Endodermal cell (in vitro differentiated cells): ENCODE measurements at regions not wholly inside any gene's neighbourhood (a gene's known extent, or its start where the extent isn't known, plus 50 kb on each side); places are given as distances from the start of the nearest gene placed in this dataset.

ENCODE experiments used
- DNase-seq: peaks from one replicate; pipeline ENCODE4 v3.0.0-alpha.2; 2017
- H3K27ac ChIP-seq: 2 replicates; pipeline ENCODE4 v1.5.1; 2013; ENCODE audit warnings: mild to moderate bottlenecking, low read depth, low read length, moderate library complexity
- H3K27me3 ChIP-seq: 2 replicates; pipeline ENCODE4 v1.6.1; 2013; ENCODE audit warnings: mild to moderate bottlenecking, low read length, moderate library complexity; ENCODE audit not compliant: insufficient read depth, control insufficient read depth, poor library complexity, severe bottlenecking
- H3K36me3 ChIP-seq: 2 replicates; pipeline ENCODE4 v1.7.0; 2013; ENCODE audit warnings: mild to moderate bottlenecking, low read length, moderate library complexity; ENCODE audit not compliant: control insufficient read depth, insufficient read depth
- H3K4me1 ChIP-seq: one replicate; pipeline ENCODE4 v1.7.0; 2013; ENCODE audit warnings: low read length; ENCODE audit not compliant: control insufficient read depth, insufficient read depth
- H3K4me3 ChIP-seq: 2 replicates; pipeline ENCODE4 v1.5.1; 2013; ENCODE audit warnings: mild to moderate bottlenecking, low read length, moderate library complexity
- H3K9ac ChIP-seq: 2 replicates; pipeline ENCODE4 v1.6.1; 2013; ENCODE audit warnings: mild to moderate bottlenecking, low read length, moderate library complexity; ENCODE audit not compliant: poor library complexity, severe bottlenecking; ENCODE audit errors: extremely low read depth
- H3K9me3 ChIP-seq: 2 replicates; pipeline ENCODE4 v1.6.1; 2013; ENCODE audit warnings: mild to moderate bottlenecking, low read length, moderate library complexity; ENCODE audit not compliant: control insufficient read depth
- H3K27ac Mint-ChIP-seq: 2 replicates; pipeline ENCODE4 v1.8.0; 2020; ENCODE audit warnings: mixed read lengths
- H3K27me3 Mint-ChIP-seq: 2 replicates; pipeline ENCODE4 v1.8.0; 2021; ENCODE audit warnings: mild to moderate bottlenecking, mixed read lengths; ENCODE audit not compliant: insufficient read depth
- H3K36me3 Mint-ChIP-seq: 2 replicates; pipeline ENCODE4 v1.8.0; 2020; ENCODE audit warnings: low read depth, mixed read lengths
- H3K4me1 Mint-ChIP-seq: 2 replicates; pipeline ENCODE4 v1.8.0; 2020; ENCODE audit warnings: mixed read lengths
- H3K4me3 Mint-ChIP-seq: 2 replicates; pipeline ENCODE4 v1.8.0; 2020; ENCODE audit warnings: mild to moderate bottlenecking, moderate library complexity, mixed read lengths
- H3K9me3 Mint-ChIP-seq: 2 replicates; pipeline ENCODE4 v1.8.0; 2020; ENCODE audit warnings: mild to moderate bottlenecking, mixed read lengths
- CTCF ChIP-seq: fragments of 200-600 bp; sonication (generic); conservative IDR thresholded peaks from 2 replicates; pipeline ENCODE4 v1.5.0; 2021; ENCODE audit warnings: antibody characterized with exemption, mild to moderate bottlenecking
- WGBS, 2 experiments: methylation state at CpG; one replicate each; pipeline versions ENCODE4 v1.1.5 to v1.1.7; 2013; ENCODE audit warnings: missing lambda C conversion rate in 2 of 2, mixed read lengths in 1 of 2; ENCODE audit not compliant: insufficient coverage in 1 of 2, insufficient read length in 1 of 2; 5-methylcytosine and 5-hydroxymethylcytosine counted together

GRCh38 chr13:76720416-76720815 is 165.8 kb downstream of the KCTD12 start:
- DNase-seq, result no peak
- Mint-ChIP-seq H3K36me3 (no peaks in the 10 kb centered on the region), H3K27me3 (no peaks in the 10 kb centered on the region), H3K4me3 (no peak overlapping the region), H3K27ac (no peak overlapping the region), H3K9me3 (no peaks in the 10 kb centered on the region), H3K4me1 (peaks cover 17% of the 10 kb centered on the region)
- Histone ChIP-seq H3K27ac (no peak overlapping the region), H3K4me1 (peaks cover 2% of the 10 kb centered on the region), H3K36me3 (no peaks in the 10 kb centered on the region), H3K9me3 (no peaks in the 10 kb centered on the region), H3K9ac (no peak overlapping the region), H3K27me3 (no peaks in the 10 kb centered on the region), H3K4me3 (no peak overlapping the region)
- 88 to 96% methylated on average over 1 of the region's 1 CpG for WGBS, 2 experiments
- no peak for TF ChIP-seq CTCF

GRCh38 chr13:76719955-76720354 is 166.2 kb downstream of the KCTD12 start:
- Mint-ChIP-seq H3K27ac (no peak overlapping the region), H3K36me3 (no peaks in the 10 kb centered on the region), H3K27me3 (no peaks in the 10 kb centered on the region), H3K4me1 (peaks cover 17% of the 10 kb centered on the region), H3K9me3 (no peaks in the 10 kb centered on the region), H3K4me3 (no peak overlapping the region)
- Histone ChIP-seq H3K9me3 (no peaks in the 10 kb centered on the region), H3K4me3 (no peak overlapping the region), H3K36me3 (no peaks in the 10 kb centered on the region), H3K9ac (no peak overlapping the region), H3K27ac (no peak overlapping the region), H3K27me3 (no peaks in the 10 kb centered on the region), H3K4me1 (peaks cover 2% of the 10 kb centered on the region)
- no peak for TF ChIP-seq CTCF
- no peak for DNase-seq
- 94 to 100% methylated on average over 1 to 2 of the region's 2 CpGs for WGBS, 2 experiments

- Mint-ChIP-seq H3K9me3 (no peaks in the 10 kb centered on the region), H3K27me3 (peaks cover 3% of the 10 kb centered on the region), H3K27ac (no peak overlapping the region), H3K36me3 (no peaks in the 10 kb centered on the region), H3K4me3 (no peak overlapping the region), H3K4me1 (peaks cover 17% of the 10 kb centered on the region)
- 83 to 89% methylated on average over 1 of the region's 1 CpG for WGBS, 2 experiments
- no peak for TF ChIP-seq CTCF
- H3K36me3 ChIP-seq, result no peaks in the 10 kb centered on the region
- H3K27me3 ChIP-seq, result no peaks in the 10 kb centered on the region
- H3K9ac ChIP-seq, result no peak overlapping the region
- peaks cover 2% of the 10 kb centered on the region for H3K4me1 ChIP-seq
- no peaks in the 10 kb centered on the region for H3K9me3 ChIP-seq
- H3K4me3 ChIP-seq, result no peak overlapping the region
- no peak overlapping the region for H3K27ac ChIP-seq
- DNase-seq, result no peak
Observed at GRCh38 chr13:76717092-76717491, 169.1 kb downstream of the KCTD12 start.
